Fibroblast of lung (primary cell): ENCODE measurements at regions not wholly inside any gene's neighbourhood (a gene's known extent, or its start where the extent isn't known, plus 50 kb on each side); places are given as distances from the start of the nearest gene placed in this dataset.

Source experiments
- CTCF ChIP-seq, 2 donors: IDR thresholded peaks in 1 of 2; conservative IDR thresholded peaks in 1 of 2; 1 replicate in 1 of 2; 2 replicates in 1 of 2; pipeline ENCODE4 v1.5.1; 2011 to 2012; ENCODE audit warnings: low read length in 2 of 2, control low read depth in 1 of 2, inconsistent platforms in 1 of 2, low read depth in 1 of 2, mild to moderate bottlenecking in 1 of 2
- EZH2 ChIP-seq: IDR thresholded peaks from 2 replicates; pipeline ENCODE4 v1.5.1; 2012; ENCODE audit warnings: low read length, control low read depth, mild to moderate bottlenecking; ENCODE audit errors: missing control alignments

GRCh38 chr1:222278501-222278900 lies 269.4 kb downstream of the HHIPL2 start:
- TF ChIP-seq CTCF (conservative IDR thresholded peaks at IDR 0.05 in 1 of 2, IDR thresholded peaks at IDR 0.05 in 1 of 2; ENCODE audit: low read depth in 1 of 2, low read length in 2 of 2), result no peak
- no peak for TF ChIP-seq EZH2
